ENCODE measurements at regions not wholly inside any gene's neighbourhood (a gene's known extent, or its start where the extent isn't known, plus 50 kb on each side); places are given as distances from the start of the nearest gene placed in this dataset.

DNA sequence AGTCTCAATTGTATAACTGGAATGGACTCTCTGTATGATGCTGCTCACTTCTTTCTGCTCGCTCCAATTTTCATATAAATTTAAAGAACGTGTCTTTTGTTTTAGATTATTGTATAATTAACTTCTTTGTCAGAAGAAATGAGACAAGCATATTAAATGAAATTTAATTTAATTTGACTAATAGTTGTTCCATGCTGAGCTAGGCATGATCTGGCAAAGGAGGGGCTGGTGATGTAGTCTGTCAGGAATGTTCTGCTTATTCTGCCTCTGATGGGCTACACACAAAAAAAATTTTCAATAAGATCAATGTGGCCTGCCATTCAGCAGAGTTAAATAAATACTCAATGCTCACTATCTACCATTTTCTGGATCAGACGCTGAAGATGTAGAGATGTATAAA lies 208.4 kb upstream of the CD96 start:
- no peak overlapping the region for H3K4me3 ChIP-seq
- H3K4me1 ChIP-seq = no peaks in the 10 kb centered on the region
- H3K27ac ChIP-seq = no peak overlapping the region
- intact Hi-C loops (cut with DNase I; ENCODE audit: low total_unique reads) = no loop called here
- H3K36me3 ChIP-seq = no peaks in the 10 kb centered on the region
- TF ChIP-seq POLR2A (IDR thresholded peaks at IDR 0.05) (no peak), EP300 (IDR thresholded peaks at IDR 0.05; ENCODE audit: low read depth) (no peak), POLR2AphosphoS5 (IDR thresholded peaks at IDR 0.05) (no peak), CTCF (IDR thresholded peaks at IDR 0.05) (no peak)
- DNase-seq = no peak
- no peaks in the 10 kb centered on the region for H3K9me3 ChIP-seq
- in situ Hi-C loops (cut with MboI; ENCODE audit: low pct_ligation_motif_present in 1 of 4, low pct_unique_long_range_greater_than_20kb in 1 of 4, low sequenced_read_pairs in 3 of 4) = no loop called here
- no peaks in the 10 kb centered on the region for H3K27me3 ChIP-seq
- 89 to 91% methylated on average over 2 to 3 of the region's 3 CpGs for WGBS, 2 donors (ENCODE audit: low coverage in 1 of 2)

DNA sequence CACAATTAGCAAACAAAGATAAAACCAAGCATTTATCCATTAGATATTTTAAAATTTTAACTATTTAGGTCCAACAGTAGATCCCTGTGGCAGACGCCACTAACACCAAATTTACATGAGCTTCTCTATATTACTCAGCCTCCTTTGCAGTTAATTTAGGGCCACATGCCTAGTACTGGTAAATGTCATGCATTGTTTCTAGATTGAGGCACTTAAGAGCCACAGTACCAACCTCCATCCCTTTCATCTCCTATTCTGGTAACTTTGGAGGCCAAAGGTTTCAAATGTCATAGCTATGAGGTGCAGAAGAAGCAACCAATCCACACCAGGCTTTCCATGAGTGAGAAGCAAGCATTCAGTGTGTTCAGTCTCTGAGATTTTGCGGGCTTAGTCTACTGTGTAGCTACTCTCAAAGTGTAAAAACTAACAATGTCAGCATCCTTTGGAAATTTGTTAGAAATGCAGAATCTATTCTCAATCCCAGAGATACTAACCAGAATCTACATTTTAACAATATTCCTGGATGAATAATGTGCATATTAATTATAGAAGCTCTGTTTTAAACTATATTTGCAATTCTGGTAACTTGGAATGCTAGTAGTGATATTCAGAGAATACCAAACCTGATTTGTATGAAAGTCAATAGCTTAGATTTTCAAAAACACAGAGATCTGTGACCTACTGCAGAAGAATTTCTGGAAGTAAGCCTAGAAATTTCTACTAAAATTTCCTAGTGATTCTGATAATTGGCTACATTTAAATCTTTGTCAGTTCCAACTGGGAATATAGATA lies 206.3 kb upstream of the CD96 start:
- H3K36me3 ChIP-seq = no peaks in the 10 kb centered on the region
- no peak overlapping the region for H3K4me3 ChIP-seq
- DNase-seq = no peak
- intact Hi-C loops (cut with DNase I; ENCODE audit: low total_unique reads) = no loop called here
- H3K27me3 ChIP-seq = no peaks in the 10 kb centered on the region
- no peak overlapping the region for H3K27ac ChIP-seq
- in situ Hi-C loops (cut with MboI; ENCODE audit: low pct_ligation_motif_present in 1 of 4, low pct_unique_long_range_greater_than_20kb in 1 of 4, low sequenced_read_pairs in 3 of 4) = no loop called here
- H3K4me1 ChIP-seq = no peaks in the 10 kb centered on the region
- no peak for TF ChIP-seq EP300 (IDR thresholded peaks at IDR 0.05; ENCODE audit: low read depth)
- TF ChIP-seq POLR2A (IDR thresholded peaks at IDR 0.05) = no peak
- TF ChIP-seq CTCF (IDR thresholded peaks at IDR 0.05) = no peak
- no peak for TF ChIP-seq POLR2AphosphoS5 (IDR thresholded peaks at IDR 0.05)
- no peaks in the 10 kb centered on the region for H3K9me3 ChIP-seq
- WGBS, 2 donors (ENCODE audit: low coverage in 1 of 2) = 86 to 100% methylated on average over 1 to 2 of the region's 2 CpGs

DNA sequence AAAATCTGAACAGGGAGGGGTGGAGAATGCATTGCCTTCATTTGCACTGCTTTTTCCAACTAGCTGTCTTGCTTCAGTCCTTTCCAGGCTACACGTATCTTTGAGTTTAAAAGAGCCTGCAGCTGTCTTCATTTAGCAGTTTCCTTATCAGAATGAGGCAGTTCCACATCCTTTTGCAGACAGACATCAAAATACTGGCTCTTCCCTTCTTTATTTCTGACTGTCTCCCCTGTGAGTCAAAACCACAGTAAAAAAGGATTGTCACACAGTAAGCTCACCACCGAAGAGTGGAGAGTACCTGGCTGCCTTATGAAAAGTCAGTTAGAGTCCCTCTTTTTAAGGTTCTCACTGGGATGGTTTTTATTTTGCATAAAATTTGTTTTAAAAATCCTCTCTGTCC lies 205.5 kb upstream of the CD96 start:
- H3K27me3 ChIP-seq = no peaks in the 10 kb centered on the region
- no peaks in the 10 kb centered on the region for H3K9me3 ChIP-seq
- no peak for DNase-seq
- no peaks in the 10 kb centered on the region for H3K36me3 ChIP-seq
- no peak overlapping the region for H3K4me3 ChIP-seq
- TF ChIP-seq CTCF (IDR thresholded peaks at IDR 0.05) = no peak
- no peak for TF ChIP-seq POLR2AphosphoS5 (IDR thresholded peaks at IDR 0.05)
- no peak for TF ChIP-seq POLR2A (IDR thresholded peaks at IDR 0.05)
- TF ChIP-seq EP300 (IDR thresholded peaks at IDR 0.05; ENCODE audit: low read depth) = no peak
- 51 to 54% methylated on average over 2 of the region's 2 CpGs for WGBS, 2 donors (ENCODE audit: low coverage in 1 of 2)
- in situ Hi-C loops (cut with MboI; ENCODE audit: low pct_ligation_motif_present in 1 of 4, low pct_unique_long_range_greater_than_20kb in 1 of 4, low sequenced_read_pairs in 3 of 4) (no loop called here), intact Hi-C loops (cut with DNase I; ENCODE audit: low total_unique reads) (no loop called here)
- H3K27ac ChIP-seq = no peak overlapping the region
- no peaks in the 10 kb centered on the region for H3K4me1 ChIP-seq

DNA sequence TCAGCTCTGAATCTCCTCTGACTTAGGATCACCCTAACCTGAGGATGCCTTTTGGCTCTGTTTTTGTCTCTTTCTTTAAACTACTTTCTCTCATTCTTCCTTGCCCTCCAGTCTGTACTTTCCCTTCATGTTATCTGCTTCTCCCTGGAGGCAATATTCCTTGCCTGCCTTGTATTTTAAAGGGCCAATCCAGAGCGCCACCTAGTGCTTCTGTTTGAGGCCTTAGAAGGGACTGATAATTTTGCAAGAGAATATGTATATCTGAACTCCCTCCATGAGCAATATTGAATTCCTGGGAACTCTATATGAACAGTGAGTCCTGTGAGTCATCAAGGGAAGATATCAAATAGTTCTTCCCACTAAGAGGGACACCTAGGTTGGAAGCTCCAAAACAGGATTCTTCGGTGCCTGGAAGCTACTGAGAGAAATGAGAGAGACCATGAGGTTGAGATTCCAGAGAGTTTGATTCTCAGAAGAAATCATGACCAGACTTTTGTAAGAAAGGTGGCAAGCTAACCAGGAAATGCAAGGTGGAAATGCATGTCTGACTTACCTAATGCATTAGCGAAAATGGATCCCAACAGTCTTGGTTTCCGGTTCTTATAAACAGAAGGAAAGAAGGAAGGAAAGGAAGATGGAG lies 203.8 kb upstream of the CD96 start:
- Histone ChIP-seq H3K9me3 (no peaks in the 10 kb centered on the region), H3K27ac (no peak overlapping the region), H3K27me3 (no peaks in the 10 kb centered on the region), H3K36me3 (no peaks in the 10 kb centered on the region), H3K4me3 (no peak overlapping the region), H3K4me1 (no peaks in the 10 kb centered on the region)
- 68 to 73% methylated on average over 4 of the region's 4 CpGs for WGBS, 2 donors (ENCODE audit: low coverage in 1 of 2)
- in situ Hi-C loops (cut with MboI; ENCODE audit: low pct_ligation_motif_present in 1 of 4, low pct_unique_long_range_greater_than_20kb in 1 of 4, low sequenced_read_pairs in 3 of 4) = no loop called here
- intact Hi-C loops (cut with DNase I; ENCODE audit: low total_unique reads) = no loop called here
- TF ChIP-seq EP300 (IDR thresholded peaks at IDR 0.05; ENCODE audit: low read depth) (no peak), CTCF (IDR thresholded peaks at IDR 0.05) (peak; percentile 40 to 57 (median 54))
- DNase-seq = peak; percentile 66
